ENCODE measurements at regions not wholly inside any gene's neighbourhood (a gene's known extent, or its start where the extent isn't known, plus 50 kb on each side); places are given as distances from the start of the nearest gene placed in this dataset.

- no peak overlapping the region for H3K4me2 ChIP-seq (ENCODE audit: low read length)
- no peak overlapping the region for H3K27ac ChIP-seq (ENCODE audit: low read length)
- H3K79me2 ChIP-seq (replicated peaks; ENCODE audit: insufficient read depth, low read length), result no peaks in the 10 kb centered on the region
- H3K9me3 ChIP-seq (ENCODE audit: low read length), result no peaks in the 10 kb centered on the region
- no peak overlapping the region for H3K4me3 ChIP-seq (ENCODE audit: low read length)
- H3F3A ChIP-seq (ENCODE audit: insufficient read depth, low read length, poor library complexity, severe bottlenecking), result no peaks in the 10 kb centered on the region
- no peak overlapping the region for H3K9ac ChIP-seq (ENCODE audit: low read length)
- TF ChIP-seq, protein P1, sequence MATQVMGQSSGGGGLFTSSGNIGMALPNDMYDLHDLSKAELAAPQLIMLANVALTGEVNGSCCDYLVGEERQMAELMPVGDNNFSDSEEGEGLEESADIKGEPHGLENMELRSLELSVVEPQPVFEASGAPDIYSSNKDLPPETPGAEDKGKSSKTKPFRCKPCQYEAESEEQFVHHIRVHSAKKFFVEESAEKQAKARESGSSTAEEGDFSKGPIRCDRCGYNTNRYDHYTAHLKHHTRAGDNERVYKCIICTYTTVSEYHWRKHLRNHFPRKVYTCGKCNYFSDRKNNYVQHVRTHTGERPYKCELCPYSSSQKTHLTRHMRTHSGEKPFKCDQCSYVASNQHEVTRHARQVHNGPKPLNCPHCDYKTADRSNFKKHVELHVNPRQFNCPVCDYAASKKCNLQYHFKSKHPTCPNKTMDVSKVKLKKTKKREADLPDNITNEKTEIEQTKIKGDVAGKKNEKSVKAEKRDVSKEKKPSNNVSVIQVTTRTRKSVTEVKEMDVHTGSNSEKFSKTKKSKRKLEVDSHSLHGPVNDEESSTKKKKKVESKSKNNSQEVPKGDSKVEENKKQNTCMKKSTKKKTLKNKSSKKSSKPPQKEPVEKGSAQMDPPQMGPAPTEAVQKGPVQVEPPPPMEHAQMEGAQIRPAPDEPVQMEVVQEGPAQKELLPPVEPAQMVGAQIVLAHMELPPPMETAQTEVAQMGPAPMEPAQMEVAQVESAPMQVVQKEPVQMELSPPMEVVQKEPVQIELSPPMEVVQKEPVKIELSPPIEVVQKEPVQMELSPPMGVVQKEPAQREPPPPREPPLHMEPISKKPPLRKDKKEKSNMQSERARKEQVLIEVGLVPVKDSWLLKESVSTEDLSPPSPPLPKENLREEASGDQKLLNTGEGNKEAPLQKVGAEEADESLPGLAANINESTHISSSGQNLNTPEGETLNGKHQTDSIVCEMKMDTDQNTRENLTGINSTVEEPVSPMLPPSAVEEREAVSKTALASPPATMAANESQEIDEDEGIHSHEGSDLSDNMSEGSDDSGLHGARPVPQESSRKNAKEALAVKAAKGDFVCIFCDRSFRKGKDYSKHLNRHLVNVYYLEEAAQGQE (IDR thresholded peaks at IDR 0.05; ENCODE audit: borderline replicate concordance), result no peak
- TF ChIP-seq SMC3 (conservative IDR thresholded peaks at IDR 0.05; ENCODE audit: poor library complexity), result no peak
- no peak for TF ChIP-seq CTCF (IDR thresholded peaks at IDR 0.05; ENCODE audit: poor library complexity, severe bottlenecking)
- no peaks in the 10 kb centered on the region for H3K36me3 ChIP-seq (ENCODE audit: insufficient read depth, low read length)
- no peaks in the 10 kb centered on the region for H3K9me2 ChIP-seq (ENCODE audit: insufficient read depth, low read length)
- no peaks in the 10 kb centered on the region for H4K20me1 ChIP-seq (ENCODE audit: insufficient read depth)
- no peak overlapping the region for H2AFZ ChIP-seq (ENCODE audit: low read depth, low read length)
- no peaks in the 10 kb centered on the region for H3K27me3 ChIP-seq (ENCODE audit: insufficient read depth, low read depth, low read length)
Measured at GRCh38 chr1:29543586-29543985, 307.3 kb downstream of the PTPRU start.

- H3K9ac ChIP-seq (ENCODE audit: low read length), result no peak overlapping the region
- no peaks in the 10 kb centered on the region for H3F3A ChIP-seq (ENCODE audit: insufficient read depth, low read length, poor library complexity, severe bottlenecking)
- no peaks in the 10 kb centered on the region for H3K9me3 ChIP-seq (ENCODE audit: low read length)
- no peak overlapping the region for H3K4me2 ChIP-seq (ENCODE audit: low read length)
- no peaks in the 10 kb centered on the region for H3K27me3 ChIP-seq (ENCODE audit: insufficient read depth, low read depth, low read length)
- H3K9me2 ChIP-seq (ENCODE audit: insufficient read depth, low read length), result no peaks in the 10 kb centered on the region
- no peak overlapping the region for H2AFZ ChIP-seq (ENCODE audit: low read depth, low read length)
- no peak for TF ChIP-seq TAF1 (IDR thresholded peaks at IDR 0.05; ENCODE audit: low read depth)
- no peak for TF ChIP-seq SMC3 (conservative IDR thresholded peaks at IDR 0.05; ENCODE audit: poor library complexity)
- no peak for TF ChIP-seq CTCF (IDR thresholded peaks at IDR 0.05; ENCODE audit: poor library complexity, severe bottlenecking)
- TF ChIP-seq, protein P1 (IDR thresholded peaks at IDR 0.05; ENCODE audit: borderline replicate concordance), result no peak
- no peak overlapping the region for H3K4me3 ChIP-seq (ENCODE audit: low read length)
- H4K20me1 ChIP-seq (ENCODE audit: insufficient read depth), result no peaks in the 10 kb centered on the region
- H3K36me3 ChIP-seq (ENCODE audit: insufficient read depth, low read length), result no peaks in the 10 kb centered on the region
- H3K79me2 ChIP-seq (replicated peaks; ENCODE audit: insufficient read depth, low read length), result no peaks in the 10 kb centered on the region
- no peak overlapping the region for H3K27ac ChIP-seq (ENCODE audit: low read length)
Measured at GRCh38 chr1:29542548-29542947, 306.2 kb downstream of the PTPRU start.

All from neural cell (in vitro differentiated cells).